GM21360 (cell line): ENCODE measurements at regions not wholly inside any gene's neighbourhood (a gene's known extent, or its start where the extent isn't known, plus 50 kb on each side); places are given as distances from the start of the nearest gene placed in this dataset.
"Not testable (repeated sequence)": the region's sequence is repeated elsewhere in the genome, so short reads cannot be mapped to it uniquely, and the experiment has no call there.

Source experiments
- ATAC-seq: cut with Tn5 transposase; IDR thresholded peaks from one replicate; pipeline ENCODE4 v1.9.1; 2021; ENCODE audit warnings: mild to moderate bottlenecking, moderate library complexity; ENCODE audit not compliant: unreplicated experiment

DNA sequence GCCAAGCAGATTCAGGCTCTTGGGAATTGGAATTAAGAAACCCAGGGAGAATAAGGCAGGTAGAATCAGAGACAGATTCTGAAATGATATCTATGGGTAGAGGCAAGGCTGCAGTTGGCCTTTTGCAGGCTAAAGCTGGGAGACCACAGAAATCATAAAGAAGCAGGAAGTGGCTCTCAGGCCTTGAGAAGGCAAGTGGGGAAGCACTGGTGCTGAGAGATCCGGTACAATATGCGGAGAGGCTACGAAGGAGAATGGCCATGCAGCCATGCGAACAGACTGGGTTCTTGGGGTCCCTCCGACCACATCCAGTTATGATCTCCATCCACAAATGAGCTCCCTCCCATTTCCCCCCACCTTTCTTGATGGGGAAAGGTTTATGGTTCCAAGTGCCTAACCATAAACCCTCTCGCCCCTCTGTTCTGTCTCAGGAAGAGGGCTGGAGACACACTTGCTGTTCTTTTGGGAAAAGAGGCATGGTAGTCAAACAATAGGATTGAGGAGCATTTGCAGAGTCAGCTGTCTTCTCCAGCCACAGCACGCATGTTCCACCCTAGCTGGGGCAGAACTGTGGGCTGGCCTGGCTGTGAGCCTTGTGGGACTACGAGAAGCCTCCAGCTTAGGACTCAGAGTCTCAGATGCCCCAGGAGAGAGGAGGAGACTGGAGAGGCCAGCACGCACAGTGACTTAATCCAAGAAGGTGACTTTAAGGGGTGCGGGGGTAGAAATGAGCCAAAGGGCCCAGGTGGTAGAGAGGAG is 99.6 kb downstream of the RPLP1 start:
- no peak for ATAC-seq

DNA sequence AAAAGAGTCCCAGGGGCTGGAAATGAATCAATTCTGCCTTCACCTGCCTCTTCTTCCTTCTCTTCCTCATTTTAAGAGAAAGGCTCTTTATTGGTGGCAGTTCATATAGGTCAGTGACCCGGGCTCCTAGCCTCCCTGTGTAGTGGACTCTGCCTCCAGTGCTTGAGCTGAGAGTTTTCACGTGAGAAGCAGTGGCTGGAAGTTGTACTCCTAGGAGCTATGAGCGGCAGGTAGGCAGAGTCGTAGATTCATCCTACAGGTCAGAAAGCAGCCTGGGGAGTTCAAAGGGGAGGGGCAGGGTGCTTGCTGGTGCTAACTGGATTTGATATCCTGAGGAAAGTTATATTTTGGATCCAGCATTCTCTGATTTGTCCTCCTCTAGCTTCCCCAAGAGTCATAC is 101.1 kb downstream of the RPLP1 start:
- no peak for ATAC-seq

DNA sequence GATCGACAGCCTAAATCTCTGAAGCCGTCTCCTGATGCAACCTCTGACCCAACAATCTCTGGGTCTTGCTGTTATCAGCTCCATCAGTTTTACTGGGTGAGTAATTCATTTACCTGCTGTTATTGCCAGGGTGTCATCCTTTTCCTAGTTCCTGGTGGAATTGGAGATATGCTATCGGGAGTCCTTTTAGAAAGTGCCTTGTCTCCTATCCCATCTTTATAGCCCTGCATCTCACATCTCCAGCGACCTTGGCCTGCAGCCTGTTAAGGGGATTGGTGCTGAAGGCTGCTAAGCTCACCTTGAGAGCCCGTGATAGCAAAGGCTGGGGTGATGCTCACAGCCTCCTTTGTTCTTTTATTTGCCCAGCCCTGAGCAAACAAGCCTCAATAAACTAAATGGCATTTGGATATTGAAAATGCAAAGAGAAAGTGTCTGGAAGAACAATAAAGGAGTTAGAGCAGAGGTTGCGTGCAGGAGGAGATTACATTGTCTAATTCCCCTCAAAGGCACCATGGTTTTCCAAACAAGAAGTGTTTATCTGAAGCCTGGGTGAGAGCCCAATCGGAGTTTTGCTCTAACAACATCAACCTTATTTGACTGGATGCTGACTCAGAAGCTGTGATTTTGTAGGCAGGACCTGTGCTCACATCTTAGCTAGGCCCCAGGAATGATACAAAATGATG is 101.8 kb downstream of the RPLP1 start:
- no peak for ATAC-seq

DNA sequence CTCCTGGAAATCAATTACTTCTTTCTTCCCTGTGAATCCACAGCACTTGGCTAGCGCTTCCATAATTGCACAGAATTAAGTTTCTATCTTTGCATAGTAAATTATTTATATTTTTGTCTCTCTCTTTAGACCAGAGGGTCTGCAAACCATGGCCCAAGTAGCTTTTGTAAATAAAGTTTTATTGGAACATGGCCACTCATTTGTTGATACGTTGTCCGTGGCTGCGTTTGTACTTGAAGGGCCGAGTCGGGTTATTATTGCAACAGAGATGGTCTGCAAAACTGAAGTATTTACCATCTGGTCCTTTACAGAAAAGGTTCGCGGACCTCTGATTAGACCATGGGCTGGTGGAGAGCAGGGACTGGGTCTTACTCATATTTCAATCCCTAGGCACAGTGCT is 102.5 kb downstream of the RPLP1 start:
- no peak for ATAC-seq

DNA sequence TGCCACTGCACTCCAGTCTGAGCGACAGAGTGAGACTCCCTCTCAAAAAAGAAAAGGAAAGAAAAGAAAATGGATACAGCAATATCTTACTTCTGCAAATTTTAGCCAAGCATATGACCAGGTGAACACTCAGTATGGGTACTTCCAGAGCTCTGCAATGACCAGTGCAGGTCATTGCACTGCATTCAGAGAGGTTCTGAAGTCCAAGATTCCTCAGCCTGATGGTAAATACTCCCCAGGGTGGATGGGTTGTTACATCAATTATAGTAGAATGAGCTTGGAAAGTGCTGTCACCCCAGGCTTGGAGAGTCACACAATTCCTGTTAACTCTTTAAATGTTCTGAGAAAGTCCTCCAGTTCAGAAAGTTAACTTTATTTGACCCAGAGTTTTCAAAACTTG is 103.7 kb downstream of the RPLP1 start:
- no peak for ATAC-seq

DNA sequence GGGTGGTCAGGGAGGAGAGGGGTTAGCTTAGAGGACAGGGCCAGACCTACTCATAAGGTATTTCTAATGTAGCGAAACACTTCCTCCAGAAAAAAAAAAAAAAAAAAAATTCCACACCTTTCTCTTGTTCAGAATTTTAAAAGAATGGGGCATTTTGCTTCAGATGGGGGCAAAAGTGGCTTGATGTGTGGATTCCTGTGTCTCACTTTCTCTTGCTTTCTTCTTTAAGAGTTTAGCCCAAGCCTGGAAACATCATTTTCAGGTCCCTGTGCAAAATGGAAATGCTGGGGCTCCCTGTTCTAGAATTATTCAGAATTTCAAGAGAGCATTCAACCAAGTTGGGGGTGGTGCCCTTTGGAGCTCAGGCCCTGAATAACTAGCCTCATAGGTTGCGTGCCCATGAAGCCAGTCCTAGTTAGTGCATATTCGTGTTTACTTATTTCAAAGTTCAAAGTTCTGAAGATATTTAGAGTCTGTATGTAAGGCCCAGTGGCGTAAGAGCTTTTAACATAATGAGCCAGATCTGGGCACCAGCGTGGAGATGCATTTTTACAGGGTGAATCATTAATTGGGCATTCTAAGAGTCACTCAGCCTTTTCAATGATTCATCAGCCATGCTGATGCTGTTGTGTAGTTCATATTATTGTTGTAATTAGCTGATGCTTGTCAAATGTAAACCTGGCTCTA is 104.5 kb downstream of the RPLP1 start:
- ATAC-seq: no peak

DNA sequence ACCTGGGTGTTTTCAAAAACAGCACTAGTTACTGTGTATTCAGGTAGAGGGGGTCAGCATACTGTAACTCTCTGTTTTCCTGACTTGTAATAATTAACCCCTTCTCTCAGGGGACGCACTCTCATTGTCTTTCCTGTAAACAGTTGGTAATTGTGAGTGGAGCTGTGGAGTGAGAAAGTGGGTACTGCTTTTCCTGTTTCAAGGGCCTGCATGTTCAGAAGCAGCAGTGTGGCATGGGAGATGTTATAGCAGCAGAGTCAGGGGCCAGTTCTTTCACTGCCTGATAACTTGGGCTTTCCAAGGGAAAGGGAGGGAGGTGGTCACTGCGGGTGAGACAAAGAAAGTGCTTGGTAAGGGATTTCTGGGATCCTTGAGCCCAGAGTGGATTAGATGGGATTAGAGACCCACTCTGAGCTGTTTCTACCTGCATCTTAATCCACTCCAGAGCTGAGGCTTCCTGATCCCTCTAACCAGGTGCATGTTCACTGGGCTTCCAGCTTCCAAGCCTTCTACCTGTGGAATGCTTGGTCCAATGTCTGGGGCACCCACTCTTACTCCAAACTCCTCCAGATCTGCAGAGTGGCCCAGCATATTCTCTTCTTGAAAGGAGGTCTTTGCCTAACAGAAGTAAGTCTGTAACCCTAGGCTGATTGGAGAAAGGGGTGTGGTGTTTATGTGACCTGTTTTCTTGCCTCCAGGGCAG is 105.2 kb downstream of the RPLP1 start:
- ATAC-seq: no peak

DNA sequence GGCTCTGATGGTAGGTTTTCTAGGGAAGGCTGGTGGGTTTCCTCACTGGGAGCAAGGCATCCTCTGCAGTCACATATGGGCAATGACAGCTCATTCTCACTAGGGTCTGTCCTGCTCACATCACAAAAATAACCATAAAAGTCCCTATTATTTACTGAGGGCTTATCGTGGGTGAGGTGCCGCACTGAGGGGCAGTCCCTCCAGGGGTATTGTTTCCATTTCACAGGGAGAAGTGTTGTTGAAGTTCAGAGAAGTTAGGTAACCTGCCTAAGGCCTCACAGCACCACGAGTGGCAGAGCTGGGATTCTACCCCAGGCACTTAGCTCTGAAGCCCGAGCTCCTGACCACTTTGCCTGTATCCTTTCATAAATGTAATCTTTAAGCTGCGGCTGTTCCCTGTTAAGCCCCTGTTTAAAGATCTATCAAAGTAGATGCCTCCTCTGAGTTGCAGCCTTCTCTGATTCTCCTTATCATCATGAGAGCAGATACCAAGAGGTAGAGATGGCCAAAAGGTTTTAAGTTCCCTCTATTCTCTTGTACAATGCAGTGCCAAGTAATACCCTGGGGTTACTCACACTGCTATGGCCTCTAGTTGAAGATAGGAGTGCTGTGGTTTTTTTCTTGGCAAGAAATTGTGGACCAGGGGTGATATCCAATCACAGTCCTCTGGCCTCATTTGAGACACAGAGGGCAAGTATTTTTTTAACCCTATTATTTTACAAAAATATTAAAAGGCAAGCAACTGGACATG is 107.0 kb downstream of the RPLP1 start:
- ATAC-seq: no peak

DNA sequence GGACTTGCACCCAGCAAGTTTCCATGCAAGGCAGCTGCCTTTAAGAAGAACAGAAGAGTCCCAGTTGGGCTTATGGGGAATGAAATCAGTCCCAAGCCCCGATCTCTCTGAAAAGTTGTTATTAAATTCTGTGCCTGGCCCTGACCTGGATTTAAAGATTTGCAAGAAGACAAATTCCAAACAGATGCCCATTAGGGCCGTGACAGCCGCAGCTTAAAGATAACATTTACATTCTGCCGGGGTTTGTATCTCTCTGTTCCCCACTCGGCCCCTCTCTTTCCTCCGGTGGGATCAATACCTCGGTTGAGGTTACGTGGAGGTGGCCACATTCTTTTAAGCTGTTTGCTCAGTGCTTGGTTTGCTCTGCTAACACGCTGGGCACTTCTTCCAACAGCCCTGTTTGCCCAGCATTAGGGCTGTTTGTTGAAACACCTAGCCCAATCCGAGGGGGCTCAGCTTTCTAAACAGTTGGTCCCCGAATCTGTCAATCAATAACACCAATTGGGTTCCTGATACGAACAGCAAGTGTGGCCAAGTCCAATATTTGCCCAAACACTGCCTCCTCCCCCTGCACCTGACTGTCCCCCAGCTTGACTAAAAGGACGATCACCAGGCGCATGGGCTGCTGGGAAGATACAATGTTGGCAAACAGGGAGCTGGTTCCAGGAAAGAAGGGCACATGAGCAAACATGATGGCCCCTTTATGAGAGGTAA is 108.6 kb downstream of the RPLP1 start:
- ATAC-seq: no peak

DNA sequence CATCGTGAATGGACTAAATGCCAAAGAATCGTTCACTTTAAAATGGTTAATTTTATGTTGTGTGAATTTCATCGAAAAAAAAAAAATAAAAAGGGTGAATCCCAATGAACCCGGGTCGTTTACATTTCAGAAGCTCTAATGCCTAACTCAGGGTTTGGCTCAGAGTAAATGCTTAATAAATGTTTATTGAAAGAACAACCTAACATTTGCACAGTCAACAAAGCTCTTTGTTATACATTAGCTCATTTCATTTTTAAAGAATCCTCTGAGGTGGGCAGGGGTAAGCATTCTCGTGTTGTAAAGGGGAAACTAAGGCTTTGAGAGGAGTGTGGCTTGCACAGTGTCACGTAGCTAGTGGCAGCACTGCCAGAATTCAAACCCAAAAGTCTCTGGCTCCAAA is 109.5 kb downstream of the RPLP1 start:
- no peak for ATAC-seq

DNA sequence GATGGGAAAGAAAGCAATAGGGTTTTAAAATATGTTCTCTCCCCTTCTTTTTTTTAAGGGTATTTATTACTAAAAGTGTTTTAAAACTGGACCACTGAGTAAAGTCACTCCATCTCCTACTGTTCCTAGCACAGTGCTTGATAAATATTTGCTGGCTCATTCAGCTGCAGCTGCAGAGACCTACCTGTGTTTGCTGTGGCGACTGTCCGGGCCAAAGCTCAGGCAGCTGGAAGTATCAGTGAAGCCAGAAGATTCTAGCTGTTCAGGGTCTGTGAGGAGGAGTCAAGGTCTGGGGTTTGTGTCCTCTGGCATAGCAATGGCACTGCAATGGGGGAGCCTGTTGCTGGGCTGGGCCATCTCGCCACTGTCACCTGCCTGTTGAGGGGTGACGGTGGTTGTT is 109.9 kb downstream of the RPLP1 start:
- ATAC-seq: no peak

DNA sequence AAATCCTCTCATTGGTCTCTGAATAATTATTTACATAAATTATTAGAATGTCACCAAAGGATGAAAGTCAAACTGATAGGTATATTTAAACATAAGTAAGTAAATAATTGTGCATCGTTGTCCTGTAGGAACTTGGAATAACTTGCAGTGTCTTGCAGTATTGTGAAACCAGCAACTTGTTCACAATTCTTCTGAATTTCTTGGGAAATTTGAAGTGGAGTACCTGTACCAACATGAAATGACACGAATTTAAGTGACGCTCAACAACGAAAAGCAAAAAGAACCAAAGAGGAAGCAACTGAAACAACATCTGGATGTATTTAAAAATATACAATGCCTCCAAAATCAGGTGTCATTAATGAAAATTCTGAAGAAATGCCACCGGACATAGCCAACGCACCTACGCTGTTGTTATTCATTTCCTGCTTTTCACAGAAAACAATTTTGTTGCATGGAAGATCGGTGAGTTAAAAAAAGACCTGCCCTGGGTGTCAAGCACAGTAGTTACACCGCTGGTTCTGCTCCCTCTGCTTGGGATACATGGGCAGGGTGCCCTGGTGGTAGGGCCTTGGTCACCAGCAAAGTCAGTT is 112.5 kb downstream of the RPLP1 start:
- no peak for ATAC-seq

DNA sequence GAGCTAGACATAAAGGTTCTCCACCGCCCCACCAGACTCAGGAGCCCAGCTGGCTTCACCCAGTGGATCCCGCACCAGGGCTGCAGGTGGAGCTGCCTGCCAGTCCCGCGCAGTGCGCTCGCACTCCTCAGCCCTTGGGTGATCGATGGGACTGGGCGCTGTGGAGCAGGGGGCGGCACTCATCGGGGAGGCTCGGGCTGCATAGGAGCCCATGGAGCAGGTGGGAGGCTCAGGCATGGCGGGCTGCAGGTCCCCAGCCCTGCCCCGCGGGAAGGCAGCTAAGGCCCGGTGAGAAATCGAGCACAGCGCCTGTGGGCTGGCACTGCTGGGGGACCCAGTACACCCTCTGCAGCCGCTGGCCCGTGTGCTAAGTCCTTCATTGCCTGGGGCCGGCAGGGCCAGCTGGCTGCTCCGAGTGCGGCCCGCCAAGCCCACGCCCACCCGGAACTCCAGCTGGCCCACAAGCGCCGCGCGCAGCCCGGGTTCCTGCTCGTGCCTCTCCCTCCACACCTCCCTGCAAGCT is 114.7 kb downstream of the RPLP1 start:
- ATAC-seq: not testable (repeated sequence)

DNA sequence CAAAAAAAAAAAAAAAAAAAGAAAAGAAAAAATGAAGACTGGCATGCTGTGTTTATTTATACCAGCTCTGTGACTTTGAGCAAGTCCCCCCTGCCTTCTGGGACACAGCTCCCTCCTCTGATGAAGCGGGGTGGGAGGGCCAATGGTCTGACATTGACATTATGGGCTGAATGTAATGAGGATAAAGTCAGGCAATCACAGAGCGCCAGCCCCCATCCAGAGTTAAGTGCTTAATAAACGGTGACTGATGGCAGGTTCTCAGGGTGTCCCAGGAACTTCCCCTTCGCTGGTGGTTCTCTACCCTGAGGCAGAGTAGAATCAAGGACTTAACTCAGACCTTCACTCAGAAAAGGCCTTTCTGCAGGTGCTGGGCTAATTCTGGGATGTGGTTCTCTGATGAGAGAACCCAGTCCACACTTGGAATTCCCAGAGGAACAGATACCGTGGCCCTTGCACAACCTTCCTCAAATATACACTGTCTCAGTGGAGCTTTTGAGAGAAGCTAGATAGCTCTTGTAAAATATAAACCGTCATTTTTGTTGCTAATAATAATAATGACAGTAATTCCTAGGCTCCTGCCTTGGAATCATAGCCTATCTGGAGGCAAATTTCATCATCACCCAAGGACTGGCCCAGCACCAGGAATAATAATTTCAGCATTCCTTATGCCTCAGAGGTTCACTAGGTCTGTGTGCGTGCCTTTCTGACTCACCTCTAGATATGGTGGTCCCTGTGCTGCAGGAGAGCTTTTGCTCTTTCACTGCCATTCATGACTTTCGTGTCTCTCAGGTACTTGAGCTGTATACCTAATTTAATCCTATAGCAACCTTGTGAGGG is 115.8 kb downstream of the RPLP1 start:
- ATAC-seq: no peak

DNA sequence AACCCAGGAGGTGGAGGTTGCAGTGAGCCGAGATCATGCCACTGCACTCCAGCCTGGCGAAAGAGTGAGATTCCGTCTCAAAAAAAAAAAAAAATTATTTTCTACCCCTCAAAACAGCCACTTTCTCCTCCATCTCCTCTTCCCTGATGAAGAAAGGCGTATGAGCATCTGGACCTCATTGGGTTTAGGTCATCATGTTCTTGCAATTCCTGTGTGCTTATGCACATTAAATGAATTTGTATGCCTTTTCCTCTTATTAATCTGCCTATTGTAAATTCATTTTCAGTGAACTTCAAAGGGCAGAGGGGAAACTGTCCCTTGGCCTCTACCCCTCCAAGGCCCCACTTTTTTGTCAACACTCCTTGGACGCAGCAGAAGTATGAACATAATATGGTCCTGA is 117.8 kb downstream of the RPLP1 start:
- no peak for ATAC-seq

DNA sequence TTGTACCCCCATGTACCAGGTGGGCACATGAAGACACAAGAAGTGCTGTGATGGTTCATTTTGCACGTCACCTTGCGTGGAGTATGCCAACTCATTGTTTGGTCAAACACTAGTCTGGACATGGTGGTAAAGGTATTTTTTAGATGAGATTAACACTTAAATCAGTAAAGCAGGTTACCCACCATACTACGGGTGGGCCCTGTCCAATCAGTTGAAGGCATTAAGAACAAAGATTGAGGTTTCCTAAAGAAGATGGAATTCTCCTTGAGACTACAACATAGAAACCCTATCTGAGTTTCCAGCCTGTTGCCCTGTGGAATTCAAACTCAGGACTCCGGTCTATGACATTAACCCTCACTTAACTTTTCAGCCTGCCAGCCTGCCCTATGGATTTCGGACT is 118.4 kb downstream of the RPLP1 start:
- no peak for ATAC-seq

DNA sequence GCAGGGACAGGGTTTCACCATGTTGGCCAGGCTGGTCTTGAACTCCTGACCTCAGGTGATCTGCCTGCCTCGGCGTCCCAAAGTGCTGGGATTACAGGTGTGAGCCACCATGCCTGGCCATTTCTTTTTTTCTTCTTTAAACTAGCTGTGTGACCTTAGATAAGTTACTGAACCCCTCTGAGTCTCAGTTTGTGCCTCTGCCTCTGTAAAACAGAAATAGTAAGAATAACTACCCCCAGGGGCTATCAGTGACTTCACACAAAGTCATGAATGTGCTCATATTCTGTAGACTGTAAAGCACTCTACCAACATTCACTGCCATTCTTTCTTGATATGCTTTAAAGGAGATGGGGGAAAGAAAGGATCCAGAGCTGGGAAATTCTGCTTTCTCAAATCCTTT is 120.7 kb downstream of the RPLP1 start:
- not testable (repeated sequence) for ATAC-seq

DNA sequence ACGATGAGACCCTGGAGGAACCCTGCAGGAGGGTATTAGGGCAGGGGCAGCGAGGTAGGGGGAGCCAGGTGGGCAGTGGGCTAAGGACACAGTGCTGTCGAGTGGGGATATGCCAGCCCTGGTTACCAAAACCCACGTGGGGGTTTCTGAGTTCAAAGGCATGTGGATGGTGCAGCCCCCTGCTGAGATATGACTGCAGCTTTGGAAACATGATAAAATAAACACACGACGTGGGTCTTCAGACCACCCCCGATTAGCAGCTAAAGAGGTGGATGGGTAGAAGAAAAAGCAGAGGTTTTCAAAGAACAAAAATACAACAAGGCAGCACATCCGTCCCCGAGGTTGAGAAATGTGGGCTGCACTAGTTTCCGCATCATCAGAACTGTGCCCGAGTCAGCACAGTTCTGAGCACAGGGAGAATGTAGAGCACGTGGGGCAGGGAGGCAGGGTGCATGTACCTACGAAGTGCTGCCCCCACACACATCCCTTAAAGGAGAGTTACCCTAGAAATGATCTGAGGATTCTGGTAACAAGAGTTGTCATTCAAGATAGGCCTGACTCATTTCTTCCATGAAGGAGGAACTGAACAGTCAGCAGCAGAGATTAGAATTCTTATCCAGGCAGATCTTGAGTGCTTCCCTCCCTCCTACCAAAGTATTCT is 121.3 kb downstream of the RPLP1 start:
- no peak for ATAC-seq
